Gastroesophageal sphincter (tissue), 3 donors: ENCODE measurements at regions not wholly inside any gene's neighbourhood (a gene's known extent, or its start where the extent isn't known, plus 50 kb on each side); places are given as distances from the start of the nearest gene placed in this dataset.

Experiments
- CTCF ChIP-seq, 4 experiments: fragments of 200-600 bp in 2 of 4; fragments of 450-650 bp in 2 of 4; sonication (generic) in 1 of 4; IDR thresholded peaks; one replicate each; pipeline ENCODE4 v1.5.1; 2017 to 2019; ENCODE audit warnings: antibody characterized with exemption in 4 of 4, mild to moderate bottlenecking in 2 of 4, moderate library complexity in 2 of 4
- EP300 ChIP-seq: sonication (generic); formaldehyde crosslinking; IDR thresholded peaks from one replicate; pipeline ENCODE4 v1.6.1; 2017; ENCODE audit warnings: antibody characterized with exemption, mild to moderate bottlenecking
- POLR2A ChIP-seq, 2 donors: fragments of 450-650 bp; IDR thresholded peaks; one replicate each; pipeline ENCODE4 v1.6.1; 2017; ENCODE audit warnings: antibody characterized with exemption in 2 of 2, mild to moderate bottlenecking in 2 of 2, moderate library complexity in 1 of 2

GRCh38 chr19:28785971-28786370, 427.0 kb downstream of the UQCRFS1 start:
- TF ChIP-seq EP300: no peak
- no peak for TF ChIP-seq CTCF (IDR thresholded peaks at IDR 0.05)
- TF ChIP-seq POLR2A (IDR thresholded peaks at IDR 0.05): no peak
